GM12892 (cell line): ENCODE measurements at regions not wholly inside any gene's neighbourhood (a gene's known extent, or its start where the extent isn't known, plus 50 kb on each side); places are given as distances from the start of the nearest gene placed in this dataset.

Experiments
- POLR2A ChIP-seq: IDR thresholded peaks from 2 replicates; pipeline ENCODE4 v1.6.1; 2011; ENCODE audit warnings: low read depth, low read length, control low read depth
- POLR2AphosphoS5 ChIP-seq: IDR thresholded peaks from 2 replicates; pipeline ENCODE4 v1.6.1; 2011; ENCODE audit warnings: low read depth, low read length, control low read depth
- TAF1 ChIP-seq: IDR thresholded peaks from 2 replicates; pipeline ENCODE4 v1.6.1; 2011; ENCODE audit warnings: low read depth, mild to moderate bottlenecking, control low read depth, low read length, borderline replicate concordance

DNA sequence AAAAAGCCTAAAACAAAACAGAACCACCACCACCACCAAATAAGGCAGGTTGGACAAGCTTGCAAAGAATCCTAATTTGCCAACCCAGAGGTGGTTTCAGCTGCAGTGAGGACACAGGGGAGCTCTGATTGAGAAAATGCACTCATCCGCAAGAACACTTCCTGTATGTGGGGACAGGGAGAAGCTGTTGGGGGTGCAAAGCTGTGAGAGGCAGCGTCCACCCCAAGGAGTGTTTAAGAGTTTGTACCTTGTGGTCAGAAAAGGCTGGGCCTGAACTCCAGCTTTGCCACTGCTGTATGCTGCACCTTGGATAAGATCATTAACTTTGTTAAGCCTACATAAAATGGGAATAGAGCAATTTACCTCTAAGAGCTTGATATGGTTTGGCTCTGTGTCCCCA, 511.7 kb downstream of the BNC2 start:
- no peak for TF ChIP-seq POLR2AphosphoS5
- no peak for TF ChIP-seq POLR2A
- no peak for TF ChIP-seq TAF1
